ENCODE measurements at regions not wholly inside any gene's neighbourhood (a gene's known extent, or its start where the extent isn't known, plus 50 kb on each side); places are given as distances from the start of the nearest gene placed in this dataset.

GRCh38 chr15:60251300-60252070 is 146.3 kb downstream of the ANXA2 start:
- no peak overlapping the region for H3K4me3 ChIP-seq
- no peak overlapping the region for H3K27ac ChIP-seq
- TF ChIP-seq CTCF (IDR thresholded peaks at IDR 0.05): no peak
- DNase-seq (ENCODE audit: low spot score): no peak

GRCh38 chr15:60254416-60254815 is 143.4 kb downstream of the ANXA2 start:
- no peak for TF ChIP-seq CTCF (IDR thresholded peaks at IDR 0.05)
- no peak overlapping the region for H3K4me3 ChIP-seq
- H3K27ac ChIP-seq: no peak overlapping the region
- no peak for DNase-seq (ENCODE audit: low spot score)

- no peak overlapping the region for H3K4me3 ChIP-seq
- TF ChIP-seq CTCF (IDR thresholded peaks at IDR 0.05): no peak
- no peak for DNase-seq (ENCODE audit: low spot score)
- no peak overlapping the region for H3K27ac ChIP-seq
Measured at GRCh38 chr15:60255390-60255789, 142.4 kb downstream of the ANXA2 start.

GRCh38 chr15:60257591-60258159 is 140.1 kb downstream of the ANXA2 start:
- DNase-seq (ENCODE audit: low spot score): no peak
- TF ChIP-seq CTCF (IDR thresholded peaks at IDR 0.05): no peak
- no peak overlapping the region for H3K4me3 ChIP-seq
- H3K27ac ChIP-seq: no peak overlapping the region

- TF ChIP-seq CTCF (IDR thresholded peaks at IDR 0.05): no peak
- no peak for DNase-seq (ENCODE audit: low spot score)
- H3K4me3 ChIP-seq: no peak overlapping the region
Measured at GRCh38 chr15:60259469-60259868, 138.3 kb downstream of the ANXA2 start.

GRCh38 chr15:60264088-60264487 is 133.7 kb downstream of the ANXA2 start:
- no peak for TF ChIP-seq CTCF (IDR thresholded peaks at IDR 0.05)
- DNase-seq (ENCODE audit: low spot score): no peak
- H3K4me3 ChIP-seq: no peak overlapping the region
- H3K27ac ChIP-seq: no peak overlapping the region

More at GRCh38 chr15:60259469-60259868, 138.3 kb downstream of the ANXA2 start:
- no peak overlapping the region for H3K27ac ChIP-seq

GRCh38 chr15:60264566-60264965 is 133.2 kb downstream of the ANXA2 start:
- TF ChIP-seq CTCF (IDR thresholded peaks at IDR 0.05): no peak
- no peak for DNase-seq (ENCODE audit: low spot score)

More at GRCh38 chr15:60264566-60264965, 133.2 kb downstream of the ANXA2 start:
- Histone ChIP-seq H3K4me3 (no peak overlapping the region), H3K27ac (no peak overlapping the region)
